ENCODE measurements at regions not wholly inside any gene's neighbourhood (a gene's known extent, or its start where the extent isn't known, plus 50 kb on each side); places are given as distances from the start of the nearest gene placed in this dataset.

- TF ChIP-seq EZH2phosphoT487 (IDR thresholded peaks at IDR 0.05) (no peak), CTCF (IDR thresholded peaks at IDR 0.05) (no peak), EZH2 (IDR thresholded peaks at IDR 0.05) (no peak)
Observed at GRCh38 chr11:30110691-30111090, 93.9 kb upstream of the KCNA4 start.
